WTC11 (cell line): ENCODE measurements at regions not wholly inside any gene's neighbourhood (a gene's known extent, or its start where the extent isn't known, plus 50 kb on each side); places are given as distances from the start of the nearest gene placed in this dataset.
"Not testable (repeated sequence)": the region's sequence is repeated elsewhere in the genome, so short reads cannot be mapped to it uniquely, and the experiment has no call there.

Source experiments
- ATAC-seq: fragments of 200-7000 bp; cut with Tn5 transposase; 2 replicates; pipeline ENCODE4 v1.10.0; 2021; ENCODE audit warnings: mild to moderate bottlenecking, moderate library complexity
- CTCF ChIA-PET: fragments of 300-600 bp; sonication (Branson Sonifier 250); formaldehyde crosslinking; loops from one replicate; lab custom pipeline; 2021; ENCODE audit warnings: antibody characterized with exemption; lab: Charles Lee
- POLR2A ChIA-PET: fragments of 350-600 bp; sonication (Branson Sonifier 250); formaldehyde crosslinking; loops from one replicate; lab custom pipeline; 2021; ENCODE audit warnings: antibody characterized with exemption; lab: Charles Lee
- DNase-seq: peaks from one replicate; pipeline ENCODE4 v3.0.0; 2021; ENCODE audit warnings: low spot score
- H3K27ac Mint-ChIP-seq: 2 replicates; pipeline ENCODE4 v1.8.0; 2021; ENCODE audit warnings: mixed read lengths
- H3K27me3 Mint-ChIP-seq: 2 replicates; pipeline ENCODE4 v1.8.0; 2021; ENCODE audit warnings: low read depth, mild to moderate bottlenecking, moderate library complexity, mixed read lengths
- H3K36me3 Mint-ChIP-seq: 2 replicates; pipeline ENCODE4 v1.8.0; 2021; ENCODE audit warnings: mixed read lengths
- H3K4me1 Mint-ChIP-seq: 2 replicates; pipeline ENCODE4 v1.8.0; 2022; ENCODE audit warnings: mixed read lengths
- H3K4me3 Mint-ChIP-seq: 2 replicates; pipeline ENCODE4 v1.8.0; 2021; ENCODE audit warnings: mild to moderate bottlenecking, moderate library complexity, mixed read lengths
- H3K9me3 Mint-ChIP-seq: 2 replicates; pipeline ENCODE4 v1.8.0; 2021; ENCODE audit warnings: mixed read lengths
- AFF4 ChIP-seq: sonication (generic); formaldehyde crosslinking; IDR thresholded peaks from 2 replicates; pipeline ENCODE4 v1.8.1; 2023; ENCODE audit warnings: mild to moderate bottlenecking, missing genetic modification reagents, borderline replicate concordance
- ATF6 ChIP-seq: sonication (generic); formaldehyde crosslinking; IDR thresholded peaks from 2 replicates; pipeline ENCODE4 v1.8.1; 2023; ENCODE audit warnings: mild to moderate bottlenecking, missing genetic modification reagents
- E2F5 ChIP-seq: sonication (generic); formaldehyde crosslinking; IDR thresholded peaks from 2 replicates; pipeline ENCODE4 v1.8.1; 2022; ENCODE audit warnings: mild to moderate bottlenecking, moderate library complexity, missing genetic modification reagents
- ELF4 ChIP-seq: sonication (generic); formaldehyde crosslinking; IDR thresholded peaks from 2 replicates; pipeline ENCODE4 v1.8.1; 2022; ENCODE audit warnings: low read depth, mild to moderate bottlenecking, moderate library complexity, missing genetic modification reagents
- MYBL2 ChIP-seq: sonication (generic); formaldehyde crosslinking; IDR thresholded peaks from 2 replicates; pipeline ENCODE4 v1.8.1; 2023; ENCODE audit warnings: mild to moderate bottlenecking, moderate library complexity, missing genetic modification reagents
- NFE2L1 ChIP-seq: sonication (generic); formaldehyde crosslinking; IDR thresholded peaks from 2 replicates; pipeline ENCODE4 v1.8.1; 2023; ENCODE audit warnings: missing genetic modification reagents
- USF1 ChIP-seq: sonication (generic); formaldehyde crosslinking; IDR thresholded peaks from 2 replicates; pipeline ENCODE4 v1.8.0; 2022; ENCODE audit warnings: mild to moderate bottlenecking, missing genetic modification reagents
- USF2 ChIP-seq: sonication (generic); formaldehyde crosslinking; IDR thresholded peaks from 2 replicates; pipeline ENCODE4 v1.8.1; 2023; ENCODE audit warnings: mild to moderate bottlenecking, missing genetic modification reagents, moderate library complexity
- ZBTB43 ChIP-seq: sonication (generic); formaldehyde crosslinking; IDR thresholded peaks from 2 replicates; pipeline ENCODE4 v1.8.1; 2023; ENCODE audit warnings: mild to moderate bottlenecking, missing genetic modification reagents
- ZNF121 ChIP-seq: sonication (generic); formaldehyde crosslinking; IDR thresholded peaks from 2 replicates; pipeline ENCODE4 v1.8.0; 2023; ENCODE audit warnings: missing genetic modification reagents
- ZNF219 ChIP-seq: sonication (generic); formaldehyde crosslinking; IDR thresholded peaks from 2 replicates; pipeline ENCODE4 v1.8.0; 2023; ENCODE audit warnings: missing genetic modification reagents, mild to moderate bottlenecking, borderline replicate concordance
- ZNF263 ChIP-seq: sonication (generic); formaldehyde crosslinking; IDR thresholded peaks from 2 replicates; pipeline ENCODE4 v1.8.1; 2022; ENCODE audit warnings: low read depth, mild to moderate bottlenecking, moderate library complexity, missing genetic modification reagents

GRCh38 chr6:140153703-140154102, 779.3 kb upstream of the CITED2 start:
- POLR2A ChIA-PET: no interaction called here
- DNase-seq (no peak), ATAC-seq (no peak)
- Mint-ChIP-seq H3K27ac (no peak overlapping the region), H3K36me3 (no peaks in the 10 kb centered on the region; the same call in 1 of the 2 replicates), H3K4me3 (no peak overlapping the region), H3K4me1 (no peaks in the 10 kb centered on the region), H3K27me3 (no peaks in the 10 kb centered on the region), H3K9me3 (peaks cover 24% of the 10 kb centered on the region)
- CTCF ChIA-PET: no interaction called here
- TF ChIP-seq ELF4 (CRISPR knock-in tag) (no peak), ZNF263 (CRISPR knock-in tag) (no peak), MYBL2 (CRISPR knock-in tag) (no peak), E2F5 (CRISPR knock-in tag) (no peak), ZNF219 (CRISPR knock-in tag) (no peak), ATF6 (no peak), NFE2L1 (CRISPR knock-in tag) (no peak), AFF4 (no peak), ZNF121 (no peak), USF1 (CRISPR knock-in tag) (no peak), USF2 (CRISPR knock-in tag) (no peak), ZBTB43 (CRISPR knock-in tag) (no peak)

- ATAC-seq, DNase-seq, H3K4me3 Mint-ChIP-seq, H3K4me1 Mint-ChIP-seq, H3K27ac Mint-ChIP-seq, H3K36me3 Mint-ChIP-seq, POLR2A ChIA-PET, H3K27me3 Mint-ChIP-seq: not testable (repeated sequence)
- CTCF ChIA-PET: interaction anchor here (0.6 kb wide), 1 partner anchor 650 kb away, joined by 3 read pairs; no protein-coding TSS in a partner anchor
- peaks cover 17% of the 10 kb centered on the region for H3K9me3 Mint-ChIP-seq
These were observed 773.7 kb upstream of the CITED2 start for GRCh38 chr6:140147825-140148814.
